Naive B cell (primary cell): ENCODE measurements at regions not wholly inside any gene's neighbourhood (a gene's known extent, or its start where the extent isn't known, plus 50 kb on each side); places are given as distances from the start of the nearest gene placed in this dataset.

ENCODE experiments used
- ATAC-seq, 2 donors: fragments of 150-1000 bp; cut with Tn5 transposase; 2 replicates each; pipeline ENCODE4 v1.10.0; 2021; ENCODE audit warnings: low read depth in 2 of 2, mild to moderate bottlenecking in 2 of 2, moderate library complexity in 2 of 2
- DNase-seq: peaks from one replicate; pipeline ENCODE4 v3.0.0; 2022
- H3K27ac Mint-ChIP-seq, 6 donors: one replicate each; pipeline ENCODE4 v1.8.0; 2020 to 2022; ENCODE audit warnings: mild to moderate bottlenecking in 6 of 6, mixed read lengths in 6 of 6, moderate library complexity in 5 of 6, inconsistent platforms in 2 of 6
- H3K27me3 Mint-ChIP-seq, 3 donors: one replicate each; pipeline ENCODE4 v1.8.0; 2021 to 2022; ENCODE audit warnings: mixed read lengths in 3 of 3, mild to moderate bottlenecking in 1 of 3
- H3K36me3 Mint-ChIP-seq, 2 donors: one replicate each; pipeline ENCODE4 v1.8.0; 2020 to 2022; ENCODE audit warnings: mixed read lengths in 2 of 2, inconsistent platforms in 1 of 2, mild to moderate bottlenecking in 1 of 2
- H3K4me1 Mint-ChIP-seq, 3 donors: one replicate each; pipeline ENCODE4 v1.8.0; 2020 to 2022; ENCODE audit warnings: mixed read lengths in 3 of 3, inconsistent platforms in 1 of 3, mild to moderate bottlenecking in 1 of 3, moderate library complexity in 1 of 3
- H3K4me3 Mint-ChIP-seq, 8 donors: one replicate each; pipeline ENCODE4 v1.8.0; 2020 to 2022; ENCODE audit warnings: mild to moderate bottlenecking in 8 of 8, mixed read lengths in 8 of 8, moderate library complexity in 8 of 8, inconsistent platforms in 2 of 8
- H3K9me3 Mint-ChIP-seq, 7 donors: one replicate each; pipeline ENCODE4 v1.8.0; 2020 to 2022; ENCODE audit warnings: mixed read lengths in 7 of 7, mild to moderate bottlenecking in 5 of 7, inconsistent platforms in 2 of 7, moderate library complexity in 1 of 7

DNA sequence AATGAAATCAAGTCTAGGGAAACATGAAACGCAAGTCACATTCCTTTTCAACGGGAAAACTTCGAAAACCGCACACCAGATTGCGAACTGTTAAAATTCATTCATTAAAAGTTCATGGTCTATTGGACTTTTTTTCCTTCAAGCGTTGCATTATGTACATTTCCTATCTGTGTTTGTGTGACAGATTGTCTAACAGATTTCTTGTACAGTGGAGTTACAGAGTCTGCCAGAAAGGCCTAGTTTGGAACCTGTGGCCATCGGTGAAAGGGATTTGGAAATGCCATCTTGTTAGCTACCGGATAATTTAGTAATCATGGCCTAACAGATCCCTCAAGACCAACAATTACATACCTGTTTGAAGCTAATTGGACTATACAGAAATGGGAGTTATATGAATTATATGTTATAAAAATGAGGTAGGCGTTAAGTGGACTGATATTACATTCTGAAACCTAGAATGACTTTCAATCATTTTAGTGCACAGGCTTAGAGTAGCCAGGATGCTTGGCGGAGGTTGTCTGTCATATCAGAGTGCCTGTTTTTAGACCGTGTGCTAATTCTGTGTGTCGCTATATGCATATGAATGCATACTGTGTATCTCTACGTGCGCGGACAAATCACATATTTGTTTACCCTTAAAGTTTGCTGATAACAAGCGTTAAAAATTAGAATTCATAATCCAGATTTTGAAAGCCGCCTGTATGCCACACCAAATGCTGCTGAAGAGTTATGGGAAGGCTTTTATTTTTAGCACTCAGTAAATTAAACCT is 885.4 kb upstream of the RBFOX1 start:
- H3K36me3 Mint-ChIP-seq = no peaks in the 10 kb centered on the region
- no peak overlapping the region for H3K27ac Mint-ChIP-seq
- ATAC-seq (no peak), DNase-seq (no peak)
- no peaks in the 10 kb centered on the region for H3K4me1 Mint-ChIP-seq
- peaks cover 0 to 13% (median 5%) of the 10 kb centered on the region in 7 donors for H3K9me3 Mint-ChIP-seq
- H3K4me3 Mint-ChIP-seq = no peak overlapping the region
- no peaks in the 10 kb centered on the region for H3K27me3 Mint-ChIP-seq

DNA sequence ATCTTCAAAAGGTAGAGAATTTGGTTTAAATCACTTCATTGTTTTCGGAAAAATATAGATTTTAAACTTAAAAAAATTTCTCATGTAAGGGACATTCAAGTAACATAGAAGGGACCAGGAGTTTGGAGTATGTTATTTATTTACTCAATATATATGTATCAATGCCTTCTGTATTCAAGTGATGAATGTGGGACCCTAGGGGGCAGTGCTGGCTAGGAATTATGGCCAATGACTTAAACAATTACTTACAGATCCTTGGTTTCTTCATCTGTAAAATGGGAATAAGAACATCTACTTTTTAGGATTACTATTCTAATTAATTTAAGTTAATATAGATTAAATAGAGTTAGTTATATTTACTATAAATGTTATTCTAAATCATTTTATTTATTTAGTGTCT is 886.3 kb upstream of the RBFOX1 start:
- Mint-ChIP-seq H3K27ac (no peak overlapping the region), H3K36me3 (no peaks in the 10 kb centered on the region), H3K4me3 (no peak overlapping the region), H3K9me3 (peaks cover 0 to 11% (median 5%) of the 10 kb centered on the region in 7 donors), H3K27me3 (no peaks in the 10 kb centered on the region), H3K4me1 (no peaks in the 10 kb centered on the region)
- ATAC-seq (no peak), DNase-seq (no peak)

DNA sequence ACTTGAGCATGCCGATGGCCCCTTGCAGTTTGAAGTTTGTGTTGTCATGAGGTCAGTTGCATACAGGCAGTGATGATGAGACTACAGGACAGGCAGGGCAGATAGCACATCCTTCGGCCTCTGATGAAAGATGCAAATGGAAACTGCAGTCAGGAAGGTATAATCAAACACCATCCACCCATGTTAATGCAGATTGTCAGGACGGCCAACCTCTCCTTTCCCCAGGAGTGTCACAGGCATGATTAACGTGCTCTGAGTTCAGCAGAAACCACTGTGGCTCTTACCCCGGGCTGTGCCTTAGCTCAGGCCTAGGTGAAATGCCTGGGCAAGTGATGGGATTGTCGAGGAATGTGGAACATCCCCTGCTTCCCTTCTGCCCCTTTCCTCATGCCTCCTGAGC is 893.5 kb upstream of the RBFOX1 start:
- no peak for DNase-seq
- Mint-ChIP-seq H3K9me3 (peaks cover under 1 to 17% (median 7%) of the 10 kb centered on the region in 7 donors), H3K27ac (no peak overlapping the region), H3K27me3 (no peaks in the 10 kb centered on the region), H3K4me3 (no peak overlapping the region), H3K36me3 (no peaks in the 10 kb centered on the region), H3K4me1 (no peaks in the 10 kb centered on the region)
- ATAC-seq = no peak

DNA sequence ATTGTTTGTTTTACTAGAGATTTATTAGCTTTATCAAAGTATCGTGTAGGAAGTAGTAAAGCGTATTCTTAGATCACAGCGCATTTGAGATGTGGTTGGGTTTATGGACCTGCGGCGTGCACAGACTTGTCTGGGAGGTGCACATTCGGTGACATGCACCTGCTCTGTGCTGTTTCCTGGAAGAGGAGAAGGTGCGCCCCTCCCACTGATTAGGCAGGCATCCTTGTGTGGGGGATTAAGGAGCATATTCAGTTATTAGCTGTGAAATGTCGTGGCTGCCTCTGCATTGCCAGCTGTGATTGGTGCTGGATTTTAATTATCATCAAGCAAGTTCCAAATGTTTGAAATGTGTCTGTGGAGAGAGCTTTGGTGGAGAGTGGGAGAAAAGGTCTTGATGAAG is 903.8 kb upstream of the RBFOX1 start:
- no peak for ATAC-seq
- H3K27me3 Mint-ChIP-seq = no peaks in the 10 kb centered on the region
- no peaks in the 10 kb centered on the region for H3K4me1 Mint-ChIP-seq
- peaks cover 0 to 14% (median 5%) of the 10 kb centered on the region in 7 donors for H3K9me3 Mint-ChIP-seq
- no peak overlapping the region for H3K27ac Mint-ChIP-seq
- DNase-seq = no peak
- no peak overlapping the region for H3K4me3 Mint-ChIP-seq
- H3K36me3 Mint-ChIP-seq = no peaks in the 10 kb centered on the region

DNA sequence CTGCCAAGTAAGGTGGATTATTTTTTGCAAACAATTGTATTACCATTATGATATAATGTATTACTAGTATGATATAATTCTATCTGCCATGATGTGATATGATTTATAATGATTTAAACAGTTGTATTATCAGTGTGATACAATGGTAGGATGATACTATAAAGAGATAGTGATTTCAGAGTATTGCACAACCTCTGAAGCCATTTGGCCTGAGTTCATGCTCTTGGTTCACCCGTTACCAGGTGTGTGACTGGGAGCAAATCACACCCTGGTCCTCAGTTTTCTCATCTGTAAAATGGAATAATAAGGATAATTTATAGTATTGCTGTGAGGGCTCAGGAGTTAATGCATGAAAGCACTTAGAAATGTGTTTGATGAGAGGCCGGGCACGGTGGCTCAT is 905.0 kb upstream of the RBFOX1 start:
- ATAC-seq (no peak), DNase-seq (no peak)
- H3K4me1 Mint-ChIP-seq = no peaks in the 10 kb centered on the region
- H3K4me3 Mint-ChIP-seq = no peak overlapping the region
- H3K9me3 Mint-ChIP-seq = peaks cover 0 to 18% (median 5%) of the 10 kb centered on the region in 7 donors
- H3K27me3 Mint-ChIP-seq = no peaks in the 10 kb centered on the region
- H3K27ac Mint-ChIP-seq = no peak overlapping the region
- no peaks in the 10 kb centered on the region for H3K36me3 Mint-ChIP-seq

DNA sequence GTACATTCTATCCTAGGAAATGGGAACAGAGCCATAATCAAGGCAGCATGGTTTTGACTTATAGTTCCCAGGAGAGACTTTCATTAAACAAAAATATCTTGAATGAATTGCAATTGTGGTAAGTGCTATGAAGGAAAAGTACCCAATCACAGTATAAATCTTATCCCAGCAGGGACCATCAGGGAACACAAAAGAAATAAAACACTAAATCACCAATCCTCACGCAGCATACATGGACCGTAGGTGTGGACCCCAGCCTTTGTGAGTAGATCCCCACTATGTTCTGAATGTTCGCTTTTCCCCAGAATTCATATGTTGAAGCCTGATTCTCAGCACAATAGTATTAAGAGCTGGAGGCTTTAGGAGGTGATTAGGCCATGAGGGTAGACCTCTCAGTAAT is 925.0 kb upstream of the RBFOX1 start:
- no peak overlapping the region for H3K27ac Mint-ChIP-seq
- H3K27me3 Mint-ChIP-seq = no peaks in the 10 kb centered on the region
- H3K4me3 Mint-ChIP-seq = no peak overlapping the region
- H3K9me3 Mint-ChIP-seq = peaks cover 0 to 5% (median 0%) of the 10 kb centered on the region in 7 donors
- H3K36me3 Mint-ChIP-seq = no peaks in the 10 kb centered on the region
- no peaks in the 10 kb centered on the region for H3K4me1 Mint-ChIP-seq
- no peak for DNase-seq
- no peak for ATAC-seq

DNA sequence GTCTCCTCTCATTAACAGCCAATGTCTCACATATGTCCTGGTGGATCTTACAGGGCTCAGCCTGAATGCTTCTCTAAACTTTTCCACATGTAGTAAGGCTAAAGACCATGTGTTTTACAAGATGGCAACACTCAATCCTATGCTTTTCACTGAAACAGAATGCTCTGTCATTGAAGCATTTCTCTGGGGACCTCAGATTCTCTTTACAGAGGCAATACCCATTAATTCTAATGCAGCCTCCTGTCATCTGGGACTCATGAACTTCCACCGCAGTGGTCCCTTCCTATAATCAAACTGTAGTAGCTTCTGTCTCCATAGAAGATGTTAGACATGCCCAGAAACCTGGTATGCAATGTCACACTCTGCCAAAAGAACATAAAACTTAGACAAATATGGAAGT is 926.6 kb upstream of the RBFOX1 start:
- Mint-ChIP-seq H3K27me3 (no peaks in the 10 kb centered on the region), H3K27ac (no peak overlapping the region), H3K4me3 (no peak overlapping the region), H3K9me3 (peaks cover 0 to 10% (median 0%) of the 10 kb centered on the region in 7 donors), H3K36me3 (no peaks in the 10 kb centered on the region), H3K4me1 (no peaks in the 10 kb centered on the region)
- DNase-seq = no peak
- ATAC-seq = no peak

DNA sequence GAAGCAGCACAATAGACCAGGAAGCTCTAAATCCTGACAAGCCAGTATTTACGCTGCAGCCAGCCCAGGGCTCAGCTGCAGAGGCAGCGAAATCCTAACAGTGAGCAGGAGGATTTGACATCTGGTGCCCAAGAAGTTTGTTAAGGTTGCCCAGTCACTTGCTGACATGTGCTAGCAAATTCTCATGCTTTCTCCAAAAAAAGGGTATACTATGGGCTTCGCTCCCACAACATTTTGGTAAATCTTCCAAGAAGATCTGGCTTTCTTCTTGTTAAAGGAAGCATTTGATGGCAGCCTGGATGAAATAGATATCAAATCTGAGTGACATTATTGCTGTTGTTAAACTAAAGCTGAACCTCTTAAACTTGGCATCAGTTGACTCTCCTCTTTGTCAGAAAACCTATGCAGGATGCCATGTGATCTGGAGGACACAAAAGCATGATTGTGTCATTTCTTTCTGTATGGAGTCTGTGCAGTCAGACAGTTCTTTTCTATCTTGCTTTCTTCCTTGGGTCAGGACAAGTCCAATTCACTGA is 949.7 kb upstream of the RBFOX1 start:
- no peak for ATAC-seq
- H3K4me1 Mint-ChIP-seq = no peaks in the 10 kb centered on the region
- peaks cover 0 to 8% (median 3%) of the 10 kb centered on the region in 7 donors for H3K9me3 Mint-ChIP-seq
- no peak overlapping the region for H3K4me3 Mint-ChIP-seq
- H3K27me3 Mint-ChIP-seq = no peaks in the 10 kb centered on the region
- no peak for DNase-seq
- H3K36me3 Mint-ChIP-seq = no peaks in the 10 kb centered on the region
- H3K27ac Mint-ChIP-seq = no peak overlapping the region

DNA sequence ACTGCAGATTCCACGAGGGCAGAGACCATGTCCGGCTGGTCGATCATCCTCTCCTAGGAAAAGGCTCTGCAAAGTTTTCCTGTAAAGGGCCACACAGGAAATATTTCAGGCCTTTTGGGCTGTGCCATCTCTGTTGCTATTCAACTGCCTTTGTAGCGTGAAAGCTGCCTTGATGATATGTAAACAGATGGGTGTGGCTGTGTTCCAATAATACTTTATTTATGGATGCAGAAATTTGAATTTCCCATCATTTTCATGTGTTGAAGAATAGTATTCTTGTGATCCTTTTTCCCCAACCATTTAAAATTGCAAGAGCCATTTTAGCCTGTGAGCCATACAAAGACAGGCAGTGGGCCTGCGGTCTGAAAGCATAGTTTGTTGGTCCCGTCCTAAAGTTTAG is 950.7 kb upstream of the RBFOX1 start:
- H3K4me1 Mint-ChIP-seq = no peaks in the 10 kb centered on the region
- no peak overlapping the region for H3K4me3 Mint-ChIP-seq
- ATAC-seq (no peak), DNase-seq (no peak)
- H3K9me3 Mint-ChIP-seq = peaks cover 0 to 8% (median 3%) of the 10 kb centered on the region in 7 donors
- no peak overlapping the region for H3K27ac Mint-ChIP-seq
- H3K27me3 Mint-ChIP-seq = no peaks in the 10 kb centered on the region
- H3K36me3 Mint-ChIP-seq = no peaks in the 10 kb centered on the region

DNA sequence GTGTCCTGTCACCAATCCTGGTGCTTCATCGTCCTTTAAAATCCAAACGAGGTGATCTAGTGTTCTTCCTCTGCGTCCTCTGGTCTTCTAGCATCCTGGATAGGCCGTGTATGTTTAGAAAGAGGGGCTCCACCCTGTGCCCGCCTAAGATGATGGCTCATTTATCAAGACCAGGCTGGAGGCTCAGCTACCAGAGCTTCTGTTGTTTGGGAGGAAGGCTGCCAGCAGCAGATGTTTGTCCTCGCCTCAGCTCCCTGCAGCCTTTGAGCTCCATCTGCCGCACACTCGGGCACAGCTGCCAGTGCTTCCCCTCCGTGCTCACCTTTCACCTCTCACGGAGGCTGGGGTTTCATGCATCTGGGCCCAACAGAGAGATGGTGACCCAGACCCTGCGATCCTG is 954.7 kb upstream of the RBFOX1 start:
- Mint-ChIP-seq H3K4me1 (no peaks in the 10 kb centered on the region), H3K27me3 (no peaks in the 10 kb centered on the region), H3K36me3 (no peaks in the 10 kb centered on the region), H3K27ac (no peak overlapping the region), H3K9me3 (peaks cover 0 to 2% (median 0%) of the 10 kb centered on the region in 7 donors), H3K4me3 (no peak overlapping the region)
- no peak for ATAC-seq
- no peak for DNase-seq

DNA sequence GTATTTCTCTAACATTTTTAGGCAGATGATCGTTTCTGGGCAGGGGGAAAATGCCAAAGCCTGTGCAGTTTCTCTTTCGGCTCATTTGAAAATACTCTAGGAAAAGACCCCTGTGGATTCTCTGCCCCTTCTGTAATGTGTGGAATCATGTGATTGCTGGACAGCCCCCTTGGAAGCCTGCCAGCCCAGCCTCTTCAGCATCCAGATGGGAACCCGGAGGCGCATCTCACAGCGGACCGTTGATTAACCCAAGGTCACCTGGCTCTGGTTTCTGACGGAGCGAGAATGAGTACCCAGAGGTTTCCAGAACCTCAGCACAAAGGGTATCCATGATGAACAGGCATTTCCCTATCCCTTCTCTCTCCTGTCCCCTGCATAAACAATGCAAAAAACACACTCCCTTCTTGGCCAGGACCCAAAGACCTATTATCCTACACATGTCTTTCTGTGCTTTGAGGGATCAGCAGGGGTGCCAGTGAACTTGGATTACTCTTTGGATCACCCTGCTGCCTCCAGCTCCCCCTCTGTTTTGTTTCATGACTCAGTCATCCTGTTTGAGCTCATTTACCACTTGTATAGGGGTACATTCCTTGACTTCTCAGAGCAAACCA is 957.1 kb upstream of the RBFOX1 start:
- no peak overlapping the region for H3K4me3 Mint-ChIP-seq
- H3K9me3 Mint-ChIP-seq = peaks cover 0 to 4% (median 0%) of the 10 kb centered on the region in 7 donors
- no peaks in the 10 kb centered on the region for H3K27me3 Mint-ChIP-seq
- no peaks in the 10 kb centered on the region for H3K36me3 Mint-ChIP-seq
- no peaks in the 10 kb centered on the region for H3K4me1 Mint-ChIP-seq
- DNase-seq = no peak
- no peak for ATAC-seq
- no peak overlapping the region for H3K27ac Mint-ChIP-seq

DNA sequence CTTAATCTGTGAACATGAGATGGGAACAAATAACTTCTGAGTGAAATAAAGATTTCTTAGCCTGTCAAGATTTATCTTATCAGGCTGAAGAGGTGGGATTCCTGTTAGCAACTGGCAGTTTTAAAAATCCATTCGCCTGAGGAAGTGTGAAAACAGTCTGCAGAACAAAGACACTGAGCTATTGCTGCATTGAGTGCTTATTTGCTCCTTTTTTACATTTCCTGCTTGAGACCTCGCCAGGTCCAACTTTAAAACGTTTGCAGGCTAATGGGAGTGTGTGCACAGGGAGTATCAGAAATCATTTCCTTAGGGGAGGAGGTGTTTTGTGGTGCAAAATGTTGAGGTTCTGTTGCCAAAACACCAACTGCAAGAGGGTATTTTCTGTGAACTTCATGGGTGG is 957.8 kb upstream of the RBFOX1 start:
- no peak overlapping the region for H3K4me3 Mint-ChIP-seq
- no peaks in the 10 kb centered on the region for H3K36me3 Mint-ChIP-seq
- H3K27me3 Mint-ChIP-seq = no peaks in the 10 kb centered on the region
- no peak for DNase-seq
- no peak for ATAC-seq
- H3K4me1 Mint-ChIP-seq = no peaks in the 10 kb centered on the region
- H3K27ac Mint-ChIP-seq = no peak overlapping the region
- H3K9me3 Mint-ChIP-seq = peaks cover 0 to 7% (median 0%) of the 10 kb centered on the region in 7 donors

DNA sequence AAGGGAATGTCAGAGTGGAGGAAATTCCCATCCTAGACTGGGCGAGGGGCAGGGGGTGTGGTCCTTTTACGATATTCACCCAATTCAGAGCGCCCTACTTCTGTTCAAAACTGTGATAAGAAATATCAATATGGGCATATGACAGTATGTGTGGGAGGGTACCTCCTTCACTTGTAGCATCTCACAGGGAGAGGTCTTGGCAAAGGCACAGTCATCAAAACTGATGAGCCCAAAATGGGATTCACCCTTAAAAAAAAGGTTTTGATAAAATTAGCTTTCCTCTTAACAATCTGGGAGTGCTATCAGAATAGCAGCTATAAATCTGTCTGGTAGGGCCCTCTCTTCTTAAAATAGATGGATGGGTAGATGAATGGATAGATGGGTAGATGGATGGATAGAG is 967.8 kb upstream of the RBFOX1 start:
- Mint-ChIP-seq H3K27me3 (no peaks in the 10 kb centered on the region), H3K27ac (no peak overlapping the region), H3K4me1 (no peaks in the 10 kb centered on the region), H3K36me3 (no peaks in the 10 kb centered on the region), H3K9me3 (peaks cover 0 to 23% (median 9%) of the 10 kb centered on the region in 7 donors), H3K4me3 (no peak overlapping the region)
- ATAC-seq (no peak), DNase-seq (no peak)

DNA sequence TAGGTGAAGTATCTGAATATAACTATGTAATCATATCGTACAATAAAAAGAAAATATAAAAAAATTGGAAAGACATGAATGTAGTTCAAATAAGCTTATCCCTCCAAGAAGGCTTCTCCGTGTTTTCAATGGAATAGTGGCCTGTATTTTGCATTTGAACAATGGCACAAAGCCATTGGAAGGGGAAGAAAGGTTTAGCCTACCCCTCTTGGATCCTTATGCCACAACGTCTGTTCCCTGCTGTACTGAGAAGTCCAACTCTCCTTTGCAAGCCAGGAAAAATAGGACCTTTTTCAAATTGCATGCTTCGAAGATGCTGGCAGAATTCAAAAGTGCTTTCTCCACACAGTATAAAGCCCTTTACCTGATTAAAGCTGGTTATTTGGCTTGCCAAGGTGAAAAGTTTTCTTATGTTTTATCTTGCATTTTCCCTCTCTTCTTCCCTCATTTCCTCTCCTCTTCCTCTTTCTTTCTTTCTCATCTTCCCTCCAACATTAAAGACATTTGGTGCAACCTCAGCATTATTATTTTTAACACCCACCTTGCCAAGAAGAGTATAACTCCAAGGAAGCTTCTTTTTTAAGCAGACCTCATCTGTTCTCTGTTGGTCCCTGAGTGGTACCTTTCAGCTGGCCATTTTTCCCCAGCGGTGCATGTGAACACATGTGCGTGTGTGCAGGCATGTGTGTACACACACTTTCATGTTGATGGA is 968.6 kb upstream of the RBFOX1 start:
- peaks cover 0 to 23% (median 9%) of the 10 kb centered on the region in 7 donors for H3K9me3 Mint-ChIP-seq
- H3K4me3 Mint-ChIP-seq = no peak overlapping the region
- no peak for ATAC-seq
- H3K27me3 Mint-ChIP-seq = no peaks in the 10 kb centered on the region
- H3K27ac Mint-ChIP-seq = no peak overlapping the region
- DNase-seq = no peak
- H3K4me1 Mint-ChIP-seq = no peaks in the 10 kb centered on the region
- no peaks in the 10 kb centered on the region for H3K36me3 Mint-ChIP-seq
